ENCODE measurements at regions not wholly inside any gene's neighbourhood (a gene's known extent, or its start where the extent isn't known, plus 50 kb on each side); places are given as distances from the start of the nearest gene placed in this dataset.

DNA sequence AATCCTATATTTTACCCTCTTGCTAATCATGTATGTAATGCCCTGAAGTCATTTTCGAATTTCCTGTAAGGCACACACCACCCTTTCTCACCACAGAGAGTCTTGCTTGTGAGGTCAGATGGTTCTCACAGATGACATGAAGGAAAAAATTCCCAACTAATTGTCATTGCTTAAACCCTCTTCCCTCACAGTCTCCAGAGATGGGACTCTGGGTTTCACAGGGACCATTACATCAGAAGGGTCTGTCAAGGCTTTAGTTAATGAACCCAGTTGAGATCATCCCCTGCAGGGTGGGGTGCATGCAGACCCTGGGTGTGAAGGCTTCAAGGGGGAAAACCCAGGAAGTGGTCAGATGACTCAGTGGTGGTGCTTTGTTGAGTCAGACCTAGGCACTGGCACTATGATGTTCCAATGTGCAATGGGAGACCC, 229.6 kb downstream of the BCAT1 start:
- no peaks in the 10 kb centered on the region for H3K79me2 ChIP-seq (ENCODE audit: low read length)
- H3F3A ChIP-seq (ENCODE audit: low read length, unreplicated experiment): no peaks in the 10 kb centered on the region
- ChIA-PET POLR2A (ENCODE audit: unreplicated experiment) (no interaction called here), CTCF (no interaction called here)
- no peaks in the 10 kb centered on the region for H3K4me1 ChIP-seq (ENCODE audit: insufficient read depth, low read length)
- no peaks in the 10 kb centered on the region for H3K9me3 ChIP-seq (ENCODE audit: low read length)
- H3K36me3 ChIP-seq (ENCODE audit: low read depth, low read length): no peaks in the 10 kb centered on the region
- no peak overlapping the region for H3K9ac ChIP-seq (ENCODE audit: low read length)
- H4K20me1 ChIP-seq (ENCODE audit: low read length): no peaks in the 10 kb centered on the region
- TF ChIP-seq EZH2 (IDR thresholded peaks at IDR 0.05; ENCODE audit: low read length, unreplicated experiment): no peak
- TF ChIP-seq EZH2phosphoT487 (IDR thresholded peaks at IDR 0.05; ENCODE audit: borderline replicate concordance, low read length): no peak
- TF ChIP-seq, protein P1, sequence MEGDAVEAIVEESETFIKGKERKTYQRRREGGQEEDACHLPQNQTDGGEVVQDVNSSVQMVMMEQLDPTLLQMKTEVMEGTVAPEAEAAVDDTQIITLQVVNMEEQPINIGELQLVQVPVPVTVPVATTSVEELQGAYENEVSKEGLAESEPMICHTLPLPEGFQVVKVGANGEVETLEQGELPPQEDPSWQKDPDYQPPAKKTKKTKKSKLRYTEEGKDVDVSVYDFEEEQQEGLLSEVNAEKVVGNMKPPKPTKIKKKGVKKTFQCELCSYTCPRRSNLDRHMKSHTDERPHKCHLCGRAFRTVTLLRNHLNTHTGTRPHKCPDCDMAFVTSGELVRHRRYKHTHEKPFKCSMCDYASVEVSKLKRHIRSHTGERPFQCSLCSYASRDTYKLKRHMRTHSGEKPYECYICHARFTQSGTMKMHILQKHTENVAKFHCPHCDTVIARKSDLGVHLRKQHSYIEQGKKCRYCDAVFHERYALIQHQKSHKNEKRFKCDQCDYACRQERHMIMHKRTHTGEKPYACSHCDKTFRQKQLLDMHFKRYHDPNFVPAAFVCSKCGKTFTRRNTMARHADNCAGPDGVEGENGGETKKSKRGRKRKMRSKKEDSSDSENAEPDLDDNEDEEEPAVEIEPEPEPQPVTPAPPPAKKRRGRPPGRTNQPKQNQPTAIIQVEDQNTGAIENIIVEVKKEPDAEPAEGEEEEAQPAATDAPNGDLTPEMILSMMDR (conservative IDR thresholded peaks at IDR 0.05; ENCODE audit: low read depth, low read length): no peak
- intact Hi-C loops (cut with micrococcal nuclease): no loop called here
- no peaks in the 10 kb centered on the region for H3K9me2 ChIP-seq (replicated peaks; ENCODE audit: low read length)
- H3K4me2 ChIP-seq (ENCODE audit: low read length): no peak overlapping the region
- no peak overlapping the region for H3K27ac ChIP-seq (ENCODE audit: low read length)
- DNase-seq (no peak), ATAC-seq (no peak)
- H3K27me3 ChIP-seq (ENCODE audit: low read length): no peaks in the 10 kb centered on the region; the same call in 1 of the 2 replicates
- no TSS peak for BruUV-seq (replicated peaks)
- no peak overlapping the region for H2AFZ ChIP-seq (ENCODE audit: low read length)
- no peak overlapping the region for H3K4me3 ChIP-seq (ENCODE audit: low read length)

DNA sequence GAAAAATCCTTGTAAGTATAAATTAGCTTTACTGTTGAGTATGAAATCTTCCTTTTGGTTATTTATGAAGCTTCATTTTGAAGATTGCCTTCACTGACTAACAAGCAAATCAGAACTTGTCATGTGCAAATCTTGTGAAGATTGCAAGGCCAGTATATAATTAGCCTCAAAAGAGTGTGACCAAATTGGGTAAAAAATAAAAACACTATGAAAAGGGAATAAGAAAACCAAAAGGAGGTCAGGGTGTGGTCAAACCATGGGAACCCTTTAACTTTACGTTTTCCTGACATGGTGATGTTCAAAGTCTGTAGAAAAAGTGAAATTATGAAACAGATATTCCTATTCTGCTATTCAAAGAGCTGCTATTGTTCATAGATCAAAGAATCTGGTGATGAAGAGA, 230.3 kb downstream of the BCAT1 start:
- H3K79me2 ChIP-seq (ENCODE audit: low read length): no peaks in the 10 kb centered on the region
- no peaks in the 10 kb centered on the region for H3K4me1 ChIP-seq (ENCODE audit: insufficient read depth, low read length)
- H3K27ac ChIP-seq (ENCODE audit: low read length): no peak overlapping the region
- H3F3A ChIP-seq (ENCODE audit: low read length, unreplicated experiment): no peaks in the 10 kb centered on the region
- no peak for DNase-seq
- no peak overlapping the region for H2AFZ ChIP-seq (ENCODE audit: low read length)
- H3K4me3 ChIP-seq (ENCODE audit: low read length): no peak overlapping the region
- H3K36me3 ChIP-seq (ENCODE audit: low read depth, low read length): no peaks in the 10 kb centered on the region
- H4K20me1 ChIP-seq (ENCODE audit: low read length): no peaks in the 10 kb centered on the region
- intact Hi-C loops (cut with micrococcal nuclease): no loop called here
- ChIA-PET POLR2A (ENCODE audit: unreplicated experiment) (no interaction called here), CTCF (no interaction called here)
- BruUV-seq (replicated peaks): no TSS peak
- H3K9ac ChIP-seq (ENCODE audit: low read length): no peak overlapping the region
- TF ChIP-seq EZH2phosphoT487 (IDR thresholded peaks at IDR 0.05; ENCODE audit: borderline replicate concordance, low read length): no peak
- no peaks in the 10 kb centered on the region; the same call in 1 of the 2 replicates for H3K27me3 ChIP-seq (ENCODE audit: low read length)
- H3K9me3 ChIP-seq (ENCODE audit: low read length): no peaks in the 10 kb centered on the region
- no peaks in the 10 kb centered on the region for H3K9me2 ChIP-seq (replicated peaks; ENCODE audit: low read length)
- no peak overlapping the region for H3K4me2 ChIP-seq (ENCODE audit: low read length)
- ATAC-seq: no peak

DNA sequence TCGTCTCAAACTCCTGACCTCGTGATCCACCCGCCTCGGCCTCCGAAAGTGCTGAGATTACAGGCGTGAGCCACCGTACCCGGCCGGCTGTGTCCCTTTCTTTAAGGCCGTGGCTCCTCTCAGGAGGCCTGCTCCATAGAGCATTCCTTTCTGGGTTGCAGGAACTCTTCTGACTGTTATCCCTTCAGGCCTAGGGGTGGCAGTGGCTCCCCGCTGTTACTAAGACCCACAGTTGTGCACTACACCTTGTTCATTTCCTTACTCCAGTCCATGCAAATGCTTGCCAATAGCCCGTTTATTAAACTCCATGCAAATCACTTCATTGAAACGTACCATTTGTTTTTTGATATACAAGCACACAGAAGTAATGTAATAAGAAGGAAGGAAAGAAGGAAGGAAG, 234.7 kb downstream of the BCAT1 start:
- Histone ChIP-seq H3K9me2 (replicated peaks; ENCODE audit: low read length) (no peaks in the 10 kb centered on the region), H3K79me2 (ENCODE audit: low read length) (no peaks in the 10 kb centered on the region), H3K27me3 (ENCODE audit: low read length) (no peaks in the 10 kb centered on the region; the same call in 1 of the 2 replicates), H2AFZ (ENCODE audit: low read length) (no peak overlapping the region), H3K27ac (ENCODE audit: low read length) (no peak overlapping the region), H3K4me3 (ENCODE audit: low read length) (no peak overlapping the region), H3F3A (ENCODE audit: low read length, unreplicated experiment) (no peaks in the 10 kb centered on the region), H3K9ac (ENCODE audit: low read length) (no peak overlapping the region), H3K4me2 (ENCODE audit: low read length) (no peak overlapping the region), H3K4me1 (ENCODE audit: insufficient read depth, low read length) (no peaks in the 10 kb centered on the region), H3K9me3 (ENCODE audit: low read length) (no peaks in the 10 kb centered on the region), H4K20me1 (ENCODE audit: low read length) (no peaks in the 10 kb centered on the region), H3K36me3 (ENCODE audit: low read depth, low read length) (no peaks in the 10 kb centered on the region)
- no TSS peak for BruUV-seq (replicated peaks)
- no peak for TF ChIP-seq EZH2 (IDR thresholded peaks at IDR 0.05; ENCODE audit: low read length, unreplicated experiment)
- TF ChIP-seq, protein P1 (conservative IDR thresholded peaks at IDR 0.05; ENCODE audit: low read depth, low read length): no peak
- TF ChIP-seq EZH2phosphoT487 (IDR thresholded peaks at IDR 0.05; ENCODE audit: borderline replicate concordance, low read length): no peak
- ChIA-PET CTCF (no interaction called here), POLR2A (ENCODE audit: unreplicated experiment) (no interaction called here)
- no peak for ATAC-seq
- DNase-seq: no peak
- intact Hi-C loops (cut with micrococcal nuclease): no loop called here

Data from PC-3 (cell line).